Activated naive CD8-positive, alpha-beta T cell treated with anti-CD3 and anti-CD28 coated beads for 36 hours (primary cell): ENCODE measurements at regions not wholly inside any gene's neighbourhood (a gene's known extent, or its start where the extent isn't known, plus 50 kb on each side); places are given as distances from the start of the nearest gene placed in this dataset.

ENCODE experiments used
- DNase-seq: peaks from one replicate; pipeline ENCODE4 v3.0.0; 2021
- H3K27ac Mint-ChIP-seq: one replicate; pipeline ENCODE4 v1.8.0; 2022; ENCODE audit warnings: mild to moderate bottlenecking, moderate library complexity, mixed read lengths
- H3K27me3 Mint-ChIP-seq: one replicate; pipeline ENCODE4 v1.8.0; 2022; ENCODE audit warnings: mild to moderate bottlenecking, mixed read lengths
- H3K36me3 Mint-ChIP-seq: one replicate; pipeline ENCODE4 v1.8.0; 2021; ENCODE audit warnings: mild to moderate bottlenecking, mixed read lengths
- H3K4me1 Mint-ChIP-seq: one replicate; pipeline ENCODE4 v1.8.0; 2021; ENCODE audit warnings: mixed read lengths
- H3K4me3 Mint-ChIP-seq: one replicate; pipeline ENCODE4 v1.8.0; 2022; ENCODE audit warnings: mild to moderate bottlenecking, moderate library complexity, mixed read lengths
- H3K9me3 Mint-ChIP-seq: one replicate; pipeline ENCODE4 v1.8.0; 2022; ENCODE audit warnings: mixed read lengths

DNA sequence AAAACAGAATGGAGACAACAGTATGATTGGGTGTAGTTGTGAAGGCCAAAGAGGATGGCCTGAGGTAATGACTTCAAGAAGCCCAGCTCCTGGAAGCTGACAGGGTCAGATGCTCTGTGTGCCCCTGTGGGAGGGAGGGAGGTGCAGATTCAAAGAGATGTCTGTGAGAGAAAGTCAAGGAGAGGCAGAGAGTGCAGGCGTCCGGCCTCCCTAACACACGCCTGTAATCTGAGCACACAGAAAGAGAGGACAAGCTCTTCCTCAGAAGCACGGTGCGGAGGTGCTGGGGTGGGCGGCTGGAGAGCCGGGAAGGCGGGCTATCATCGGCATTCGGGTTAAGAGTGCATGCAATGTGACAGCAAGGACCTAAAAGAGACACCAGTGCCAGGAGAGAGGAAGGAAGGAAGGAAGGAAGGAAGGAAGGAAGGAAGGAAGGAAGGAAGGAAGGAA lies 238.2 kb upstream of the HES1 start:
- Mint-ChIP-seq H3K27me3 (no peaks in the 10 kb centered on the region), H3K9me3 (no peaks in the 10 kb centered on the region), H3K27ac (no peak overlapping the region), H3K4me1 (no peaks in the 10 kb centered on the region), H3K36me3 (no peaks in the 10 kb centered on the region), H3K4me3 (no peak overlapping the region)
- DNase-seq: no peak

DNA sequence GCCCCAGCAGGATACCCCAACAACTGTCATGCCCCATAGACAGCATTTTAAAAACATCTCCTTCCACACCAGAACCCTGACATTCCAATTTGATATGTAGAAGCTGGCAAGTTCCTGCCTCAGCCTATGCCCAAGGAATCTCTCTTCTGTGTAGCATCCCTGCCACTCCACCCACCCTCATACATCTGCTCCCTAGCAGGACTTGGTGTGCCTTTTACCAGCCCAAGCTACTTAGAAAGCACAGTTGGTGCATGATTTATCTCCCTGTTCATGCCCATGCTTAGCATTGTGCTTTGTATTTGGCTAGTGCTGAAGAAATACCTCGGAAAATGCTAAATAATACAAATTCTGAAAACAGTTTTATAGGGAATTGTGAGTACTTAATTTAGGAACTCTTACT lies 236.9 kb upstream of the HES1 start:
- H3K27ac Mint-ChIP-seq: no peak overlapping the region
- H3K27me3 Mint-ChIP-seq: no peaks in the 10 kb centered on the region
- H3K4me3 Mint-ChIP-seq: no peak overlapping the region
- H3K4me1 Mint-ChIP-seq: no peaks in the 10 kb centered on the region
- H3K9me3 Mint-ChIP-seq: no peaks in the 10 kb centered on the region
- DNase-seq: no peak
- no peaks in the 10 kb centered on the region for H3K36me3 Mint-ChIP-seq

DNA sequence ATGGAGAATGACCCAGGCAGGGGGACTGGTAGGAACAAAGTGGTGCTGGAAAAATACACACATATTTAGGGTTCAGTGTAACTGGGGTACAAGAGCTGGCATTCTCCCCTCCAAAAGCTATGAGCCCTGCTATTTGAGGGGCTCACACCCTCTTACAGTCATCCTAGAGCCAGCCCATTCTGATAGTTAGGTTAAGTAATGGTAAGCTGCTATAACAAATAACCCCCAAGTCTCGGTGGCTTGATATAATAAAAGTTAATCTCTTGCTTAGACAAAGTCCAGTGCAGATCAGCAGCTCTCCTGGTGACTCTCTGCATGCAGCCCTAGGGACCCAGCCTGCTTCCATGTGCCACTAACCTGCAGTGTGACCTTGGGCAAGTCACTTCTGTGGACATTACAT lies 234.9 kb upstream of the HES1 start:
- Mint-ChIP-seq H3K27ac (no peak overlapping the region), H3K36me3 (no peaks in the 10 kb centered on the region), H3K4me3 (no peak overlapping the region), H3K9me3 (no peaks in the 10 kb centered on the region), H3K4me1 (no peaks in the 10 kb centered on the region), H3K27me3 (no peaks in the 10 kb centered on the region)
- DNase-seq: no peak

DNA sequence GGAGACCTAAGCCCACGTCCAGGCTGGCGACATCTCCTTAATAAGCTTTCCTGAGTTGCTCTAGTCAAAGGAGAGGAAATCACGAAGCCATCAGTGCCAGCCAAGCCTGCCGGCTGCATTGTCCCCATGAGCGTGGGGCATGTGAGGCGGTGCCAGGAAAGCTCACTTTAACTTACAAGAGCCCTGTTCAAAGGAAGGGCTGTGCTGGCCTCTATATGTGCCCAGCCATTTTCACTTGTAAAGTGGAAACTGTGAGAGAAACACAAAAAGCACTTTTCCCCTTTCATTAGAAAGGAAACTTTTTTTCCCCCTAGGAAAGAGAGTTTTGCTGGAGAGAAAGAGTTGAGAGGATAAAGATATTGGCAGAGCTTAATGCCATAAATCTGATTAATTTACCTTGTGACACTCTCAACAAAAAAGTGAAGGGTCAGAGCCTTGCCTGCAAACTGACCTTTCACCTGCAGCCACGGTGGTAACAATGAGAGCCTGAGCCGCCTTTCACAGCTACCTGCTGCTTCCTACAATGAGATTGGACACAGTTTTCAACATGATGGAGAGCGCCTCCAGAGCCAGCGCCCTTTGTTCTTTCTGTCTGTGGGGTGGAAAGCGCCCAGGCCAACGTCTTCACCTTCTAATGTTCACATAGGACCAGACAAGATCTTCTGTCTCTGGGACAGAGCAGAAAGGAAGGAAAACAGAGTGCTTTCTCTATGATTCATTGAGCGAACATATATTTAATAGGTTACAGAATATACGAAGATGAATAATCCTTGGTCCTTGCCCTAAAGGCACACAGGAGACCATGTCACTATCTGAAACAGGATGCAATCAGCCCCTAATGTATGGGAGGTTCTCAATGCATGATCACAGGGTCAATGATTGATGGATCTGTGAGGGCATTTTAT lies 233.1 kb upstream of the HES1 start:
- H3K9me3 Mint-ChIP-seq: no peaks in the 10 kb centered on the region
- H3K27me3 Mint-ChIP-seq: no peaks in the 10 kb centered on the region
- H3K4me1 Mint-ChIP-seq: no peaks in the 10 kb centered on the region
- DNase-seq: no peak
- H3K36me3 Mint-ChIP-seq: no peaks in the 10 kb centered on the region
- H3K4me3 Mint-ChIP-seq: no peak overlapping the region
- H3K27ac Mint-ChIP-seq: no peak overlapping the region

DNA sequence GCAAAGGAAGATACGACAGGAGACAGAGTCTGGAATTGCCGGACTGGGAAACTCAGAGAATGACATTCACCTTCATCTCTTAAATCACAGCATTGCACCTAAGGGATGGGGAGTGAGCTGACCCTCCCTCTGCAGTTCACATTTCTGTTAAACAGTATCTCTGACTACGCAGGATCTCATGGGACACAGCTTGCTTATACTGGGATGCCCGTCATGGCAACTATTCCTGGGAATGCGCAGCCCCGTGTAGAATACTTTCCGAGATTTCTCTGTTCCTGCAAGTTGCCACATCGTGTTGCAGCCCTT lies 232.5 kb upstream of the HES1 start:
- Mint-ChIP-seq H3K4me3 (no peak overlapping the region), H3K27ac (no peak overlapping the region), H3K27me3 (no peaks in the 10 kb centered on the region), H3K9me3 (peaks cover 2% of the 10 kb centered on the region), H3K4me1 (no peaks in the 10 kb centered on the region), H3K36me3 (peaks cover 4% of the 10 kb centered on the region)
- no peak for DNase-seq

DNA sequence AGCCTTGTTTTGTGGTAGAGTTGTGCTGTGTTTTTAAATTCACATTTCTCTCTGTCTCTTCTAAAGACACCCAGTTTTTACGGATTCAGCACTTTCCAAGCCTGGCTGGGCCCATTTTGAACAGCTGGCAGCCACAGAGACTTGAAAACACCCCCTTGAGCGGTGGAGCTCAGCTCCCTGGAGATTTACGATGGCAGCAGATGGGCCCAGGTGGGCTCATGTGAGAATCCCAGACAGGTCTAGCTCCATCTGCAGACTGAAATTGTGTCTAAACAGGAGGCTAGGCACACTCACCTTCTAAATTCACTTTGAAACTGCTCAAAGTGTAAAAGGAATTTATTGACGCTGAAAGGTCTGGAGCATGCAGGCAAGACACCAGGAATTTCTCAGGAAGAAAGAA lies 232.0 kb upstream of the HES1 start:
- peaks cover 4% of the 10 kb centered on the region for H3K36me3 Mint-ChIP-seq
- no peak overlapping the region for H3K27ac Mint-ChIP-seq
- no peak for DNase-seq
- no peaks in the 10 kb centered on the region for H3K27me3 Mint-ChIP-seq
- no peaks in the 10 kb centered on the region for H3K4me1 Mint-ChIP-seq
- H3K4me3 Mint-ChIP-seq: no peak overlapping the region
- peaks cover 2% of the 10 kb centered on the region for H3K9me3 Mint-ChIP-seq

DNA sequence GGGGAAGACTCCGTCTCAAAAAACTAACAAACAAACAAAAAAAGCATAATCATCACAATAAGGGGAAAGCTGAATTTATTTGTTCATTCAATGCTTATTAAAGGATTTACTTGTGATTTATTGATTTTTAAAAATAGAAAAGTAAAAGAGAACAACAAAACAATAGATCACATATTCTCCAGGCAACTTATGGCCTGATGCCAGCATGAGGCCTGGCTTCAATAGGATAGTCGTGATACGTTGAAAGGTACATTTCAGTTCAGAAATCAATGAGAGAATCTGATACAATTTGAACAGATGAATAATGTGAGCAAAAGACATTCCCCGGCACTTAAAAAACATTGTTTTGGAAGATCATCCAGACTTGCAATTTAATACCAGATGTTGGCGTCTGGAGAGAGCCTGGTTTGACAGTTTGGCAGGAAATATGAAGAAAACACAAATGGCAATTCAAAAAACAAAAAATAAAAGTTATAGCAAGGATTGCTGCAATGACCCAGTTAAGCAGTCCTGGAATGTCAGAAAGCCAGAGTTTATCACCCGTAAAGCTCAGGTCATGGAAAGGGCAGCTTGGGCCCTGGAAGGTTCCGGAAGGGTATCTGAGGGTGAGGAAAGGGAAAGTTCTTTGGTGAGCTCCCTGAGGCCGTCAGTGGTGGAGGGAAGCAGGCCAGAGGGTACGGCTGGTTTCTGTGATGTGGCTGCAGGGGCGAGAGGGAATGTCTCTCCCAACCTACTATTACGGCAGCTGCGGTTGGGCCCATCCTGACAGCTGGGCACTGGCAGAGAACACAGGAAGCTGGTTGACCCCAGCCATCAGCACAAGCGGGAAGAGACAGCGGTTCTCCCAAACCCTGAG lies 230.2 kb upstream of the HES1 start:
- Mint-ChIP-seq H3K36me3 (peaks cover 4% of the 10 kb centered on the region), H3K9me3 (peaks cover 2% of the 10 kb centered on the region), H3K27me3 (no peaks in the 10 kb centered on the region), H3K4me3 (no peak overlapping the region), H3K27ac (no peak overlapping the region), H3K4me1 (peaks cover 2% of the 10 kb centered on the region)
- DNase-seq: no peak

DNA sequence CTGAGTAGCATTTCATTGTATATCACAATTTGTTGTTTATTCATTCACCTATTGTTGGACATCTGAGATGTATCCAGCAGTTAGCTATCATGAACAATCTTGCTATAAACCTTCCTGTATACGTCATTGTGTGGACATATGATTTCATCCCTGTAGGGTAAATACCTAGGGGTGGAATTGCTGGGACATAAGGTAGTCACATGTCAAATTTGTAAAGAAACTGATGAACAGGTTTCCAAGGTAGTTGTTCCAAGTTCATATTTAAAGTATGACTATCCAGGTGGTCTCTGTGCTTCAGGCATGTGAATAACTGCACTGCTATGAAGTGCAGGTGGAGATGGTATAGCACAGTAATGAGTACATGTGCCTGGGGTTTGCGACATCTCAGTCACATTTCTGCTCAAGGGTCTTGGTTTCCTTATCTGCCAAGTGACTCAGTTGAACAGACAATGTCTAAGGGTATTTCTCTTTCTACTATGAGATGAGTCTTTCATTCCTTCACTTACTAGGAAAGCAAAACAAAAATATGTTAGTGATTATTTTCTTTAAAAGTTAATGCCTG lies 229.0 kb upstream of the HES1 start:
- Mint-ChIP-seq H3K27me3 (no peaks in the 10 kb centered on the region), H3K27ac (no peak overlapping the region), H3K4me1 (peaks cover 13% of the 10 kb centered on the region), H3K36me3 (peaks cover 4% of the 10 kb centered on the region), H3K4me3 (no peak overlapping the region), H3K9me3 (peaks cover 2% of the 10 kb centered on the region)
- DNase-seq: no peak

DNA sequence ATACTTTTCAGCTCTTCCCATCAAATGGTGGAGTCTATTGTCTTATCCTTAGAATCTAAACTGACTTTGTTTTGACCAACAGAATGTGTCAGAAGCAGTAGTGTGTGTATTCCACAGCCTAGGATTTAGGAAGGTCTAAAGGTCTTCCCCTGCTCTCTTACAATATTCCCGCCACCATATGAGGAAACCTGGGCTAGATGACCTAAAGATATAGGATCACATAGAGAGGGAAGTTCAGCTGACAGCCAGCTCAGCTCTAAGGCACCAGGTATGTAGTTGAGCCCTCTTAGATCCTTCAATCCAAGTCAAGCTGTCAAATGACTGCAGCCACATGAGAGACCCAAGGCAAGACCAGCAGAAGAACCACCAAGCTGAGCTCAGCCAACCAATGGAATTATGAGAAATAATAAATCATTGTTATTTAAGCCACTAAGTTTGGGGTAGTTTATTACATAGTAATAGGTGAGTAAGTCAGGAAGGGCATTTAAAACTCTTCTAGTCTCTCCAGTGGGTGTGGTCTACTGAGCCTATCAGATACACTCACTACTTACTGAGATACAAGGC lies 227.7 kb upstream of the HES1 start:
- DNase-seq: no peak
- Mint-ChIP-seq H3K27ac (no peak overlapping the region), H3K9me3 (peaks cover 2% of the 10 kb centered on the region), H3K4me3 (no peak overlapping the region), H3K36me3 (peaks cover 4% of the 10 kb centered on the region), H3K27me3 (no peaks in the 10 kb centered on the region), H3K4me1 (peaks cover 13% of the 10 kb centered on the region)

DNA sequence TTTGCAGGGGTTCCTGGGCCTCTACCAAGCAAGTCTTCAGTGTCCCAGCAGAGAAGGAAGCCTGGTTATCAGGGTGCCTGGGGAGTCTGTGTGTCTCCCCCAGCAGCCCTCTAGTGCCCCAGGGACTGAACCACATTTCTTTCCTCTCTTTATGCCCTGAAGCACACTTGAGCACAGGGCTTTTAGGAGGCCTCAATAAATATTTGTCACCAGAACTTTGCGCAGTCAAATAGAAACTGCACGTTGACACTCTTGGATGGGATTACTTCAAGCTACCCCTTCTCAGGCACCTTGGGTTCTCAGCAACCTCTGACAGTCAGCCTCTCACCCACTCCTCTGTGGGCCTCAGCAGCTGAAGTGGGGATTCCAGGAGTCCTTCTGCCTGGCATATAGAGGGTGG lies 226.6 kb upstream of the HES1 start:
- Mint-ChIP-seq H3K4me1 (peaks cover 13% of the 10 kb centered on the region), H3K9me3 (peaks cover 2% of the 10 kb centered on the region), H3K27ac (no peak overlapping the region), H3K4me3 (no peak overlapping the region), H3K36me3 (peaks cover 4% of the 10 kb centered on the region), H3K27me3 (no peaks in the 10 kb centered on the region)
- DNase-seq: no peak

DNA sequence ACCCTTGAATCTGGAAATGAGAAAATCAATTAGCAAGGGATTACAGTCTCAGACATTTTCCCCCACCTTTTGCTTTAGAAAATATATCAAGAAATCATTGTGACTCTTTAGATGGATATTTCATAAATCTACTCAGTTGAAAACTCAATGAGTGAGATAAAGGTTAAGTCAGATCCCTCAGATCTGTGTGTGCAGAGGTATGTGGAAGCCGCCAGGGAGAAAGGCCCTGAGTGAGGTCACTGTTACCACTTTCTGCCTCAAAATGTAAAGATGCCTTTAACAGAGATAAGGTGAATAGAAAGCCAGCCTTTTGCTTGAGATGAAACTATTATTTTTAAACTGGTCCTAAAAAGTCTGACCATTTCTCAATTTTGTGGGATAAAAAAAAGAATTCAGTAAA lies 225.6 kb upstream of the HES1 start:
- Mint-ChIP-seq H3K9me3 (peaks cover 2% of the 10 kb centered on the region), H3K36me3 (peaks cover 4% of the 10 kb centered on the region), H3K4me3 (no peak overlapping the region), H3K27ac (no peak overlapping the region), H3K27me3 (no peaks in the 10 kb centered on the region), H3K4me1 (peaks cover 13% of the 10 kb centered on the region)
- DNase-seq: no peak

DNA sequence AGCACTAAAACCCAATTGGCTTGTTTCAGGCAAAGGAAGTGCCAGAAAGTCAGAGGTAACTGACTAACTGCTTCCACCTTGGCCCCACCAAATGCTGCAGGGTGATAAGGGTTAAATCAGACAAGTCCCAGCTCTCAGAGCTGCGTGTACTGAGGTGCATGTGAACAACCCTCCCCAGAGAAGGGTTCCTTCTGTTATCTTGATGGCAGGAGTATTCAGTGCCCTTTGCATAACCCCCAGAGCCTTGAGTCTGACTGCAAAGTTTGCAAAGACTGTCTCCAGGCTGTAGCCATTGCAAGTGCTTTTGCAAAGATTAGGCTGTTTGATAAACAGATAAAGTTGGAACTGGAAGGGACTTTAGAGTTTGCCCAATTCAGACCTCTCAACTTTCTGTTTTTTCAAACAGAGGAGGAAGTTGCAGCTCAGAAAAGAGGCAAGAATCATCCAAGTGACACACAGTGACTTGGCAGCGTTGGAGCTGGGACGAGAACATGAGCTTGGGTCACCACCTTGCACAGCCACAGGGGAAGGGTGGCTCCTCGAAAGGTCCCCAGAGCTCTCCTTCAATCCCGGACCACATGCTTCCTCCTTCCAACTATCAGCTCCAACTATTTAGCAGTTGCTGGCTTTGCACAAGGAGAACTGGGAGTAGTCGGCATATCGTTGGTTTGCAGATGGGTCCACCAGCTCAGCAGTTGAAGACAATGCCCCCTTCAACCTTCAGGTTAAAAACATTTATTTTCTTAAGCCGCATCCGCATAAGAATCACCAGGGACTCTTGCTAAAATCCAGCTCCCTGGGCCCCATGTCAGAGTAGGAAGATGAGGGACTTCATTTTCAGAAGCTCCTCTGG lies 224.8 kb upstream of the HES1 start:
- H3K4me3 Mint-ChIP-seq: no peak overlapping the region

DNA sequence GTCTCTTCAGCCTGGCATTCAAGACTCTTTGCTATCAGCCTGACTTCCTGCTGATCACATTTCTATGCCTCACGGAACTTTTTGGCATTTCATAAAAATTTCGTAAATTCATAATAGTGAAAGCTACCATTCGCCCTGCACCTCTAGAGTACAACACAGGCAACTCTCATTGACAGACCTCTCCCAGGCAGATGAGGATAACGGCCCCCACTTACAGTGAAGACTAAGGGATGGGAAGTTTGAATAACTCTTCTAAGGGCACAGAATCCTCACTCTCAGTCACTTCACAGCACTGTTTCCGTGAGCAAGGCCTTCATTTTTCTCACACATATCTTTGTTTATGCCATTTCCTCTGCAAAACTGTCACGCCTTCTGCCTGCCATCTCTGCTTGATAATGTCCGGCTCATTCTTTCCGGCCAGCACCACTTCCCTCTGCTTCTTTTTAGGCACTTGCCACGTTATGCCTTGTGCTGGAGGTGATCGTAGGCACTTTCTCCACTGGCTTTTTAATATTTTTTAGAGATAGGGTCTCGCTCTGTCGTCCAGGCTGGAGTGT lies 224.1 kb upstream of the HES1 start:
- peaks cover 13% of the 10 kb centered on the region for H3K4me1 Mint-ChIP-seq
- H3K27ac Mint-ChIP-seq: peak overlapping the region; percentile 36
- no peak for DNase-seq
- peaks cover 4% of the 10 kb centered on the region for H3K36me3 Mint-ChIP-seq
- no peak overlapping the region for H3K4me3 Mint-ChIP-seq
- peaks cover 2% of the 10 kb centered on the region for H3K9me3 Mint-ChIP-seq
- H3K27me3 Mint-ChIP-seq: no peaks in the 10 kb centered on the region

More for the DNA sequence above, 224.8 kb upstream of the HES1 start:
- peak overlapping the region; percentile 36 for H3K27ac Mint-ChIP-seq
- peaks cover 4% of the 10 kb centered on the region for H3K36me3 Mint-ChIP-seq
- no peak for DNase-seq
- no peaks in the 10 kb centered on the region for H3K27me3 Mint-ChIP-seq
- peaks cover 2% of the 10 kb centered on the region for H3K9me3 Mint-ChIP-seq
- peaks cover 13% of the 10 kb centered on the region for H3K4me1 Mint-ChIP-seq

DNA sequence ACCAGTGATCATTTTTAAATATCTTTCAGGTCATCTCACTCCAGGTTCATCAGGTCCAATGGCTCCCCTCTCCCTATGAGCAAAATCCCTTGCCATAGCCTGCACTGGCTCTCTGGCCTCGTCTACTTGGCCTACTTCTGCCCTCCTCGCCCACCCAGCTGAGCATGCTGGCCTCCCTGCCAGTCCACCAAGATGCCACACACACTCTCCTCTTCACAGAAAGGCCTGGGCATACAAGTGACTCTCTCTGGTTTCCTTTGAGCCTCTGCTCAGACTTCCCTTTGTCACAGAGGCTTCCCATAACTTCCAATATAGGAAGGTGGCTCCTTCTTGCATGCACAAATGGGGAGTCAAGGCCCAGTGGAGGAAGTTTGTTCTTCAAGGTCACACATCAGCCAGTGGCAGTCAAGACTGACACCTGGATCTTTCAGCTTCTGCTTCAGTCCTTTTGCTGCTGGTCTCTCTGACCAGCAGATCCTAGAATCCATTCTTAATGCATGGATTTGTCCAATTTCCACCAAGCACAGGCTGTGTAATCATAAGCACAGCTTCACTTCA lies 223.2 kb upstream of the HES1 start:
- Mint-ChIP-seq H3K27ac (no peak overlapping the region), H3K4me1 (peaks cover 13% of the 10 kb centered on the region), H3K4me3 (no peak overlapping the region), H3K9me3 (peaks cover 2% of the 10 kb centered on the region), H3K27me3 (no peaks in the 10 kb centered on the region), H3K36me3 (peaks cover 4% of the 10 kb centered on the region)
- DNase-seq: no peak
